Bronchial epithelial cell (primary cell): ENCODE measurements at regions not wholly inside any gene's neighbourhood (a gene's known extent, or its start where the extent isn't known, plus 50 kb on each side); places are given as distances from the start of the nearest gene placed in this dataset.

Experiments used
- DNase-seq: peaks from one replicate; pipeline ENCODE4 v3.0.0-alpha.2; 2010; ENCODE audit warnings: low read depth
- FAIRE-seq: peaks from 2 replicates; lab custom pipeline; 2011; peaks lifted over from hg19 to GRCh38; lab: Jason Lieb, UNC
- H3K27me3 ChIP-seq: 2 replicates; pipeline ENCODE4 v1.5.1; 2011; ENCODE audit warnings: low read length; ENCODE audit not compliant: control insufficient read depth, insufficient read depth
- H3K36me3 ChIP-seq: 2 replicates; pipeline ENCODE4 v1.5.1; 2011; ENCODE audit warnings: low read length; ENCODE audit not compliant: control insufficient read depth, insufficient read depth
- H3K4me3 ChIP-seq: 2 replicates; pipeline ENCODE4 v1.5.1; 2011; ENCODE audit warnings: mild to moderate bottlenecking, low read depth, low read length, control low read depth
- TF ChIP-seq, protein P1 (sequence below): IDR thresholded peaks from 2 replicates; pipeline ENCODE4 v1.5.1; 2011; ENCODE audit warnings: mild to moderate bottlenecking, moderate library complexity, low read length, control low read depth, inconsistent platforms; ENCODE audit not compliant: insufficient read depth, severe bottlenecking

DNA sequence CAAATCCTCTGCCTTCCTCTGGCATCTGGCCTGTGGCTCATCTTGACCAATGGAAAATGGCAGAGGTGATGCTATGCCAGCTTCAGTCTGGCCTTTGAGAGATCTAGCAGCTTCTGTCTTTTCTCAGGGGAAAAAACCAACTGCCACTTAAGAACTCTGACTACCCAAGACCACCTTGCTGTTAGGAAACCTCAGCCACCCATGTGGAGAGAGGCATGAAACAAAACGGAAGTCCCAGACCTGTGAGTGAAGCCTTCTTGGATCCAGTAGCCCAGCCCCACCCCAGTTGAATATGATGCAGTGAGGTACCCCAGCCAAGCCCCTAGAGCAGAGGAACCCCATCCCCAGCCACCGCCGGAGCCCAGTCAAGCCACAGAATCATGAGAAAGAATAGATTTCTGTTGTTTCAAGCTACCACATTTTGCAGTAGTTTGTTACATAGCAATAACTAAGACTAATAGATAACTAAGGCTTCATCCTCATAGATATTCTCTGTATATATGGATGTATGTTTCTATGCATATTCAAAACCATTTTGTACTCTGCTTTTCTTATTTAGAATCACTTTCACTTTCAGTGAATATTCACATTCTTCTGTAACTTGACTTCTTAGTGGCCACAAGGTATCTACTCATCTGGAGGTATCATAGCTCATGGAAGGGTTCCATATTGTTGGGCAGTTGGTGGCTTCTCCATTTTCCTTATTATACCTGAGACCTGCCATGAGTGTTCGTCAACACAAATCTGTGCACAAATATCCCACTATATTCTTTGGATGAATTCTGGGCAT, 142.1 kb downstream of the FBXO15 start:
- Histone ChIP-seq H3K4me3 (no peak overlapping the region), H3K27me3 (peaks cover 3% of the 10 kb centered on the region), H3K36me3 (no peaks in the 10 kb centered on the region)
- FAIRE-seq (no peak), DNase-seq (no peak)
- TF ChIP-seq, protein P1, sequence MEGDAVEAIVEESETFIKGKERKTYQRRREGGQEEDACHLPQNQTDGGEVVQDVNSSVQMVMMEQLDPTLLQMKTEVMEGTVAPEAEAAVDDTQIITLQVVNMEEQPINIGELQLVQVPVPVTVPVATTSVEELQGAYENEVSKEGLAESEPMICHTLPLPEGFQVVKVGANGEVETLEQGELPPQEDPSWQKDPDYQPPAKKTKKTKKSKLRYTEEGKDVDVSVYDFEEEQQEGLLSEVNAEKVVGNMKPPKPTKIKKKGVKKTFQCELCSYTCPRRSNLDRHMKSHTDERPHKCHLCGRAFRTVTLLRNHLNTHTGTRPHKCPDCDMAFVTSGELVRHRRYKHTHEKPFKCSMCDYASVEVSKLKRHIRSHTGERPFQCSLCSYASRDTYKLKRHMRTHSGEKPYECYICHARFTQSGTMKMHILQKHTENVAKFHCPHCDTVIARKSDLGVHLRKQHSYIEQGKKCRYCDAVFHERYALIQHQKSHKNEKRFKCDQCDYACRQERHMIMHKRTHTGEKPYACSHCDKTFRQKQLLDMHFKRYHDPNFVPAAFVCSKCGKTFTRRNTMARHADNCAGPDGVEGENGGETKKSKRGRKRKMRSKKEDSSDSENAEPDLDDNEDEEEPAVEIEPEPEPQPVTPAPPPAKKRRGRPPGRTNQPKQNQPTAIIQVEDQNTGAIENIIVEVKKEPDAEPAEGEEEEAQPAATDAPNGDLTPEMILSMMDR: no peak

DNA sequence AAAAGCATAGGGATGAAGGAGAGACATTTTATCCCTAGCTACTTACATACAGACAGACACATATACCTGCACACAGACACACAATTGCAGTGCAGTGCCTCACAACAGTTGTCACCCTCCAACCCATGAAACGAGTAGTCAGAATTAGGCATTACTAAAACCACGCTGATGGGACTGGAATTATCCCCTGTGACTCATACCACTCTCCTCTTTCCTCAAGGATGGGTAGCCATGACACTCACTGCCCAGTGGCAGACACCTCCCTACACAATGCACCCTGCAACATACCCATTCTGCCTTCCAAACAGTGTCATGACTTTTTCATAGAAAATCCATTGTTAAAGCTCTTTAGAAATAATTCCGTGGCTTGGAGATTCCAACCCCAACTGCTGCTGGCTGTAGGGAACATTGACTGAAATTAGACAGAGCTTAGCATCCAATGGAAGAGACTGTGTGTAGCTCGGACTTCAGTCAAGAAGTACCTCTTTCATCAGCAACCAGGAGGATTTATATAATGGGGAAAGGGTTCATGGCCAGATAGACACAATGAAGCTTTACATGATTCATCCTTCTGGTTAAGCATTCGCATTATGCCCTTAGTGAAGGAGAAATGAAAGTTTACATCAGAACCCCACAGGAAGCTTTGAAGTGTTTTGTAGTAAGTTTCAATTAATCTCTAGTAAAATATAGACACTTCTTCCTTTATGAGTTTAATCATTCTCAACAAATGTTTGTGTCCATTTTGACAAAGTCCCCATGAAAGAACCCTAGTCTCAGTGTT, 155.2 kb downstream of the FBXO15 start:
- Histone ChIP-seq H3K27me3 (no peaks in the 10 kb centered on the region), H3K36me3 (no peaks in the 10 kb centered on the region), H3K4me3 (no peak overlapping the region)
- TF ChIP-seq, protein P1: no peak
- DNase-seq (no peak), FAIRE-seq (no peak)

DNA sequence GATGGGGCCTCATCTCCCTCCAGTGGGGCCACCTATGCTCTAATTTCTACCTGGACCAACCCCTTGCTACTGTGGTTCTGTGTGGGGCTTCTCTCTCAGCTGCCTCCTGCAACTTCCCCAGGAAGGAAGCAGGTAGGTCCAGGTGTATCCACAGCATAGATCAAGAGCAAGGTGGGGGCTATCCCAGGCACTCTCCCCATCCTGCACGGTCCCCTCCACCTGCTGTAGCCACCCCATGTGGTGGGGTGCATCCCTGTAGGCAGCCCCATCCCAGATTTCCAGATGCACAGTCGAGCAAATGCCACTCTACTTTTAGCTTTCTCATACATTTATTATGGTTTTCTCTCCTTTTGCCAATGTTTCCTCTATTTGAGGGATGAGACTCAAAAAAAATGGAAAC, 156.1 kb downstream of the FBXO15 start:
- FAIRE-seq (no peak), DNase-seq (no peak)
- Histone ChIP-seq H3K27me3 (no peaks in the 10 kb centered on the region), H3K4me3 (no peak overlapping the region), H3K36me3 (no peaks in the 10 kb centered on the region)
- TF ChIP-seq, protein P1: no peak

DNA sequence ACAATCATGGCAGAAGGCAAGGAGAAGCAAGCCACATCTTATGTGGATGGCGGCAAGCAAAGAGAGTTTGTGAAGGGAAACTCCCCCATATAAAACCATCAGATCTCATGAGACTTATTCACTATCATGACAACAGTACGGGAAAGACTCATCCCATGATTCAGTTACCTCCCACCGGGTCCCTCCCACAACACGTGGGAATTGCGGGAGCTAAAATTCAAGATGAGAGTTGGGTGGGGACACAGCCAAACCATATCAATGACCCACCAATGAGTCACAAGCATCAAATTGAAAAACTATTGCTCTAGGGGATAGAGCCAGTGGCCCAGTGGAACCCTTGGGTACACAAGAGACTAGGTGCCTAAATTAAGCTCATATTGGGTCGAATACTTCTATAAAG, 157.4 kb downstream of the FBXO15 start:
- Histone ChIP-seq H3K36me3 (no peaks in the 10 kb centered on the region), H3K27me3 (no peaks in the 10 kb centered on the region), H3K4me3 (no peak overlapping the region)
- DNase-seq: no peak
- TF ChIP-seq, protein P1: no peak
- no peak for FAIRE-seq

DNA sequence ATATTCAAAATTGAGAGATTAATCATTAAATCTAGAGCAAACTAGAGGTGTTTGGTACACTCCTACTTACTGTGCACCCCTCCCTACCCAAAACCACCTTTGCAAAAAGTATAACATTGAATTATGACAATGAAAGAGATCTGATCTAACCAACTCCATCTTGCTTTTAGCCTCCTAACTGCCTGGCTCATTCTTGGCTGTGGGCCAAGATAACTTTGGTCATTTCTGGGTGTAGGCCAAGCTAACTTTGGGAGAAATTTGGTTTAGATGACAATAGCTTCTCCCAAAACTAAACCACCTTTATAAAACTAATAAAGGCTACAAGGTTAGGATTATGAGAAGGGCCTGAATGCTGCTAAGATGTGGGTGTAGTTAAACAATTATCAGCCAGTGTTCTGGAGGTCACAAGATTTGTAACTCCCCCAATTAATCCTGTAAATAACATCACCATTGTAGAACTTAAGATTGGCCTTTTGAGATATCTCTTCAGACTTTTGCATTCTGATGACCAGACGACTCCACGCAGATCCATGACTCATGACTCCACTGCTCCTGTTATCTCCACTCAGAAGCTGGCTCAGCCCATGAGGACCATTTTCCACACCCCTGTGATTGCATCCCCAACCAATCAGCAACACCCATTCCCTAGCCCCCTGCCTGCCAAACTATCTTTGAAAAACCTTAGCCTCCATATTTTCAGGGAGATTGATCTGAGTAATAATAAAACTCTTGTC, 160.2 kb downstream of the FBXO15 start:
- no peak for FAIRE-seq
- H3K36me3 ChIP-seq: no peaks in the 10 kb centered on the region
- H3K4me3 ChIP-seq: no peak overlapping the region
- H3K27me3 ChIP-seq: no peaks in the 10 kb centered on the region
- DNase-seq: no peak
- TF ChIP-seq, protein P1: no peak
